ENCODE measurements at regions not wholly inside any gene's neighbourhood (a gene's known extent, or its start where the extent isn't known, plus 50 kb on each side); places are given as distances from the start of the nearest gene placed in this dataset.

- H3K4me2 ChIP-seq (ENCODE audit: low read depth, low read length, poor library complexity, severe bottlenecking): no peak overlapping the region
- no peaks in the 10 kb centered on the region for H3K36me3 ChIP-seq (ENCODE audit: insufficient read depth, low read length)
- H3K9me3 ChIP-seq (ENCODE audit: insufficient read depth, low read depth, low read length): no peaks in the 10 kb centered on the region; the same call in 1 of the 2 replicates
- H2AFZ ChIP-seq (ENCODE audit: low read length): no peak overlapping the region
- no peaks in the 10 kb centered on the region for H3K27me3 ChIP-seq (ENCODE audit: insufficient read depth, low read length, poor library complexity, severe bottlenecking)
- no peak for TF ChIP-seq EZH2phosphoT487 (IDR thresholded peaks at IDR 0.05; ENCODE audit: borderline replicate concordance)
- no peak for TF ChIP-seq CTCF (conservative IDR thresholded peaks at IDR 0.05; ENCODE audit: low read length)
- H3K9ac ChIP-seq (ENCODE audit: low read depth, low read length, poor library complexity, severe bottlenecking): no peak overlapping the region
- no peak overlapping the region for H3K4me3 ChIP-seq (ENCODE audit: low read length, poor library complexity, severe bottlenecking)
- no peaks in the 10 kb centered on the region for H3K4me1 ChIP-seq (ENCODE audit: insufficient read depth, low read length, poor library complexity, severe bottlenecking)
- no peaks in the 10 kb centered on the region for H4K20me1 ChIP-seq (ENCODE audit: insufficient read depth, low read length, poor library complexity, severe bottlenecking)
- no peaks in the 10 kb centered on the region for H3K79me2 ChIP-seq (ENCODE audit: insufficient read depth, low read length)
- no peaks in the 10 kb centered on the region for H3F3A ChIP-seq (ENCODE audit: low read depth)
- H3K9me2 ChIP-seq (replicated peaks; ENCODE audit: low read depth, low read length): no peaks in the 10 kb centered on the region
Measured at GRCh38 chr1:227472772-227473171, 90.6 kb upstream of the ZNF678 start.

- H3K36me3 ChIP-seq (ENCODE audit: insufficient read depth, low read length): no peaks in the 10 kb centered on the region
- no peak overlapping the region for H3K4me2 ChIP-seq (ENCODE audit: low read depth, low read length, poor library complexity, severe bottlenecking)
- H3K27me3 ChIP-seq (ENCODE audit: insufficient read depth, low read length, poor library complexity, severe bottlenecking): no peaks in the 10 kb centered on the region
- H4K20me1 ChIP-seq (ENCODE audit: insufficient read depth, low read length, poor library complexity, severe bottlenecking): no peaks in the 10 kb centered on the region
- no peaks in the 10 kb centered on the region for H3K4me1 ChIP-seq (ENCODE audit: insufficient read depth, low read length, poor library complexity, severe bottlenecking)
- H3K79me2 ChIP-seq (ENCODE audit: insufficient read depth, low read length): no peaks in the 10 kb centered on the region
- no peaks in the 10 kb centered on the region for H3F3A ChIP-seq (ENCODE audit: low read depth)
- H3K9ac ChIP-seq (ENCODE audit: low read depth, low read length, poor library complexity, severe bottlenecking): no peak overlapping the region
- H2AFZ ChIP-seq (ENCODE audit: low read length): no peak overlapping the region
- no peaks in the 10 kb centered on the region; the same call in 1 of the 2 replicates for H3K9me3 ChIP-seq (ENCODE audit: insufficient read depth, low read depth, low read length)
- H3K4me3 ChIP-seq (ENCODE audit: low read length, poor library complexity, severe bottlenecking): no peak overlapping the region
- TF ChIP-seq EZH2phosphoT487 (IDR thresholded peaks at IDR 0.05; ENCODE audit: borderline replicate concordance) (no peak), CTCF (conservative IDR thresholded peaks at IDR 0.05; ENCODE audit: low read length) (no peak)
- no peaks in the 10 kb centered on the region for H3K9me2 ChIP-seq (replicated peaks; ENCODE audit: low read depth, low read length)
Measured at GRCh38 chr1:227470688-227471087, 92.7 kb upstream of the ZNF678 start.

GRCh38 chr1:227469708-227470107 is 93.6 kb upstream of the ZNF678 start:
- TF ChIP-seq EZH2phosphoT487 (IDR thresholded peaks at IDR 0.05; ENCODE audit: borderline replicate concordance) (no peak), CTCF (conservative IDR thresholded peaks at IDR 0.05; ENCODE audit: low read length) (no peak)
- Histone ChIP-seq H3K79me2 (ENCODE audit: insufficient read depth, low read length) (no peaks in the 10 kb centered on the region), H3K4me1 (ENCODE audit: insufficient read depth, low read length, poor library complexity, severe bottlenecking) (no peaks in the 10 kb centered on the region), H3K9me2 (replicated peaks; ENCODE audit: low read depth, low read length) (no peaks in the 10 kb centered on the region), H3F3A (ENCODE audit: low read depth) (no peaks in the 10 kb centered on the region), H3K4me3 (ENCODE audit: low read length, poor library complexity, severe bottlenecking) (no peak overlapping the region), H2AFZ (ENCODE audit: low read length) (no peak overlapping the region), H3K4me2 (ENCODE audit: low read depth, low read length, poor library complexity, severe bottlenecking) (no peak overlapping the region), H3K36me3 (ENCODE audit: insufficient read depth, low read length) (no peaks in the 10 kb centered on the region), H3K27me3 (ENCODE audit: insufficient read depth, low read length, poor library complexity, severe bottlenecking) (no peaks in the 10 kb centered on the region), H4K20me1 (ENCODE audit: insufficient read depth, low read length, poor library complexity, severe bottlenecking) (no peaks in the 10 kb centered on the region), H3K9me3 (ENCODE audit: insufficient read depth, low read depth, low read length) (no peaks in the 10 kb centered on the region; the same call in 1 of the 2 replicates), H3K9ac (ENCODE audit: low read depth, low read length, poor library complexity, severe bottlenecking) (no peak overlapping the region)

Measured in Loucy (cell line).